Stimulated activated CD4-positive, alpha-beta T cell treated with anti-CD3 and anti-CD28 coated beads, TNF-alpha, amount 100 ng/mL, for 24 hours (primary cell): ENCODE measurements at regions not wholly inside any gene's neighbourhood (a gene's known extent, or its start where the extent isn't known, plus 50 kb on each side); places are given as distances from the start of the nearest gene placed in this dataset.

Experiments used
- DNase-seq, 3 experiments: peaks; one replicate each; pipeline ENCODE4 v3.0.0-alpha.2; 2020; ENCODE audit warnings: low read depth in 3 of 3

GRCh38 chr2:103734911-103735310 is 973.1 kb downstream of the TMEM182 start:
- DNase-seq: no peak

- no peak for DNase-seq
Observed at GRCh38 chr2:103738108-103738507, 976.3 kb downstream of the TMEM182 start.

- DNase-seq: no peak
Observed at GRCh38 chr2:103738606-103739005, 976.8 kb downstream of the TMEM182 start.

- DNase-seq: no peak
Observed at GRCh38 chr2:103739186-103739585, 977.4 kb downstream of the TMEM182 start.

- DNase-seq: no peak
Observed at GRCh38 chr2:103739921-103740320, 978.1 kb downstream of the TMEM182 start.

GRCh38 chr2:103740631-103741030 is 978.8 kb downstream of the TMEM182 start:
- DNase-seq: no peak

GRCh38 chr2:103743195-103743594 is 981.4 kb downstream of the TMEM182 start:
- no peak for DNase-seq

- DNase-seq: no peak
Observed at GRCh38 chr2:103754530-103754929, 992.7 kb downstream of the TMEM182 start.

GRCh38 chr2:103773884-103774283 is 1012.1 kb downstream of the TMEM182 start:
- no peak for DNase-seq

- no peak for DNase-seq
Observed at GRCh38 chr2:103780088-103780702, 1018.4 kb downstream of the TMEM182 start.

- no peak for DNase-seq
Observed at GRCh38 chr2:103781313-103781712, 1019.5 kb downstream of the TMEM182 start.

GRCh38 chr2:103784261-103784660 is 1022.4 kb downstream of the TMEM182 start:
- DNase-seq: no peak

- DNase-seq: no peak
Observed at GRCh38 chr2:103785432-103785831, 1023.6 kb downstream of the TMEM182 start.

GRCh38 chr2:103785956-103786355 is 1024.1 kb downstream of the TMEM182 start:
- no peak for DNase-seq

- DNase-seq: no peak
Observed at GRCh38 chr2:103788389-103788788, 1026.6 kb downstream of the TMEM182 start.

- DNase-seq: no peak
Observed at GRCh38 chr2:103788951-103789350, 1027.1 kb downstream of the TMEM182 start.

- DNase-seq: no peak
Observed at GRCh38 chr2:103789381-103790095, 1027.7 kb downstream of the TMEM182 start.

- no peak for DNase-seq
Observed at GRCh38 chr2:103792042-103792441, 1030.2 kb downstream of the TMEM182 start.

- DNase-seq: no peak
Observed at GRCh38 chr2:103798291-103798690, 1036.5 kb downstream of the TMEM182 start.

GRCh38 chr2:103804013-103804412 is 1042.2 kb downstream of the TMEM182 start:
- no peak for DNase-seq

- DNase-seq: no peak
Observed at GRCh38 chr2:103805746-103806145, 1043.9 kb downstream of the TMEM182 start.

GRCh38 chr2:103808814-103809213 is 1045.1 kb upstream of the POU3F3 start:
- DNase-seq: no peak

GRCh38 chr2:103809415-103809814 is 1044.5 kb upstream of the POU3F3 start:
- no peak for DNase-seq
